ENCODE measurements at regions not wholly inside any gene's neighbourhood (a gene's known extent, or its start where the extent isn't known, plus 50 kb on each side); places are given as distances from the start of the nearest gene placed in this dataset.

DNA sequence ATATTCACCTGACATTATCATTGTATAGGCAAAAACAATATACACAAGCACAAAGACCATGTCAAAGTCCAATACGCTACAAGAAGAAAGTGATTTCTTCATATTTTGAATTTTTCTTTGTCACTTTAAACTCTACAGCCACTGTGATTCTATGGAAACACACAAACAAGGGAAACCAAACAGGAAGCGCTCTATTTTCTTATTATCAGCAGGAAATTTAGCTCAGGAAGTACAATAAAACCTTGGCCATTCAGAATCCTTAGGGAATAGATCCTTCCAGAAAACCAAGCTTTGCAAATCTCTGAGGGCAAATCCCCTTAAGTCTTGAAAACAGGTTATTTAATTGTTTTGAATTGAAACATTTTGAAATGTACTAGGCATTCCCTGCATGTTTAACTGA lies 336.2 kb downstream of the EPHA4 start:
- H3K27ac ChIP-seq (ENCODE audit: low read length): no peak overlapping the region
- ATAC-seq: no peak
- H3K4me2 ChIP-seq (ENCODE audit: low read length): no peak overlapping the region
- H3K9me2 ChIP-seq (replicated peaks; ENCODE audit: low read length): no peaks in the 10 kb centered on the region
- no peaks in the 10 kb centered on the region for H4K20me1 ChIP-seq (ENCODE audit: low read length)
- BruUV-seq (replicated peaks): no TSS peak
- DNase-seq: no peak
- H3K36me3 ChIP-seq (ENCODE audit: low read depth, low read length): no peaks in the 10 kb centered on the region
- intact Hi-C loops (cut with micrococcal nuclease): no loop called here
- no peak overlapping the region for H3K9ac ChIP-seq (ENCODE audit: low read length)
- H3K4me1 ChIP-seq (ENCODE audit: insufficient read depth, low read length): no peaks in the 10 kb centered on the region
- TF ChIP-seq EZH2phosphoT487 (IDR thresholded peaks at IDR 0.05; ENCODE audit: borderline replicate concordance, low read length) (no peak), EZH2 (IDR thresholded peaks at IDR 0.05; ENCODE audit: low read length, unreplicated experiment) (no peak)
- TF ChIP-seq, protein P1, sequence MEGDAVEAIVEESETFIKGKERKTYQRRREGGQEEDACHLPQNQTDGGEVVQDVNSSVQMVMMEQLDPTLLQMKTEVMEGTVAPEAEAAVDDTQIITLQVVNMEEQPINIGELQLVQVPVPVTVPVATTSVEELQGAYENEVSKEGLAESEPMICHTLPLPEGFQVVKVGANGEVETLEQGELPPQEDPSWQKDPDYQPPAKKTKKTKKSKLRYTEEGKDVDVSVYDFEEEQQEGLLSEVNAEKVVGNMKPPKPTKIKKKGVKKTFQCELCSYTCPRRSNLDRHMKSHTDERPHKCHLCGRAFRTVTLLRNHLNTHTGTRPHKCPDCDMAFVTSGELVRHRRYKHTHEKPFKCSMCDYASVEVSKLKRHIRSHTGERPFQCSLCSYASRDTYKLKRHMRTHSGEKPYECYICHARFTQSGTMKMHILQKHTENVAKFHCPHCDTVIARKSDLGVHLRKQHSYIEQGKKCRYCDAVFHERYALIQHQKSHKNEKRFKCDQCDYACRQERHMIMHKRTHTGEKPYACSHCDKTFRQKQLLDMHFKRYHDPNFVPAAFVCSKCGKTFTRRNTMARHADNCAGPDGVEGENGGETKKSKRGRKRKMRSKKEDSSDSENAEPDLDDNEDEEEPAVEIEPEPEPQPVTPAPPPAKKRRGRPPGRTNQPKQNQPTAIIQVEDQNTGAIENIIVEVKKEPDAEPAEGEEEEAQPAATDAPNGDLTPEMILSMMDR (conservative IDR thresholded peaks at IDR 0.05; ENCODE audit: low read depth, low read length): no peak
- POLR2A ChIA-PET (ENCODE audit: unreplicated experiment): no interaction called here
- H3K9me3 ChIP-seq (ENCODE audit: low read length): no peaks in the 10 kb centered on the region
- CTCF ChIA-PET: no interaction called here
- H3K4me3 ChIP-seq (ENCODE audit: low read length): no peak overlapping the region
- H3K79me2 ChIP-seq (ENCODE audit: low read length): no peaks in the 10 kb centered on the region
- H3K27me3 ChIP-seq (ENCODE audit: low read length): peaks cover 10% of the 10 kb centered on the region; the same call in 1 of the 2 replicates
- H3F3A ChIP-seq (ENCODE audit: low read length, unreplicated experiment): no peaks in the 10 kb centered on the region
- H2AFZ ChIP-seq (ENCODE audit: low read length): no peak overlapping the region

DNA sequence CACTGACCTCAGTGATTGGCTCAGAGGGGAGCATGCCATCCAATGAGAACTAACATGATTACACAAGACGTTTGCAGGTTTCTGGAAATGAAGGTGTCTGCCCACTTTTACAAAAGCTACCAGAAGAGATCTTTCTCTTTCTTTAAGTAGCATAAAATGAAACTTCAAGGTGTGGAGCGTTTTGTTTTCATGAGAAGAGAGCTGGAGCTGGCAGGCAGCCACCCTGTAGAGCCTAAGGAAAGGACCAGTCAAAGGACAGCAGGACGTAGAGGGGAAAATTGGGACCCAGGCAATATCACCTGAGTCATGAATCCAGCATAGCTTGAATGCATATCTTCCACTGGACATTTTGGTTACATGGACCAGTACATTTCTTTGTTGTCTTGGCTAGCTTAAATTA lies 331.0 kb downstream of the EPHA4 start:
- H3K9ac ChIP-seq (ENCODE audit: low read length): no peak overlapping the region
- no peak for DNase-seq
- H3K9me2 ChIP-seq (replicated peaks; ENCODE audit: low read length): no peaks in the 10 kb centered on the region
- H3K79me2 ChIP-seq (ENCODE audit: low read length): no peaks in the 10 kb centered on the region
- no peak overlapping the region for H3K27ac ChIP-seq (ENCODE audit: low read length)
- ChIA-PET CTCF (no interaction called here), POLR2A (ENCODE audit: unreplicated experiment) (no interaction called here)
- peaks cover 14% of the 10 kb centered on the region; the same call in 1 of the 2 replicates for H3K27me3 ChIP-seq (ENCODE audit: low read length)
- no peaks in the 10 kb centered on the region for H3K4me1 ChIP-seq (ENCODE audit: insufficient read depth, low read length)
- H2AFZ ChIP-seq (ENCODE audit: low read length): no peak overlapping the region
- no peak overlapping the region for H3K4me2 ChIP-seq (ENCODE audit: low read length)
- TF ChIP-seq EZH2phosphoT487 (IDR thresholded peaks at IDR 0.05; ENCODE audit: borderline replicate concordance, low read length) (no peak), EZH2 (IDR thresholded peaks at IDR 0.05; ENCODE audit: low read length, unreplicated experiment) (no peak)
- TF ChIP-seq, protein P1 (conservative IDR thresholded peaks at IDR 0.05; ENCODE audit: low read depth, low read length): no peak
- H4K20me1 ChIP-seq (ENCODE audit: low read length): no peaks in the 10 kb centered on the region
- no peak for ATAC-seq
- intact Hi-C loops (cut with micrococcal nuclease): no loop called here
- no peaks in the 10 kb centered on the region for H3K36me3 ChIP-seq (ENCODE audit: low read depth, low read length)
- H3F3A ChIP-seq (ENCODE audit: low read length, unreplicated experiment): no peaks in the 10 kb centered on the region
- BruUV-seq (replicated peaks): no TSS peak
- H3K9me3 ChIP-seq (ENCODE audit: low read length): no peaks in the 10 kb centered on the region
- H3K4me3 ChIP-seq (ENCODE audit: low read length): no peak overlapping the region

DNA sequence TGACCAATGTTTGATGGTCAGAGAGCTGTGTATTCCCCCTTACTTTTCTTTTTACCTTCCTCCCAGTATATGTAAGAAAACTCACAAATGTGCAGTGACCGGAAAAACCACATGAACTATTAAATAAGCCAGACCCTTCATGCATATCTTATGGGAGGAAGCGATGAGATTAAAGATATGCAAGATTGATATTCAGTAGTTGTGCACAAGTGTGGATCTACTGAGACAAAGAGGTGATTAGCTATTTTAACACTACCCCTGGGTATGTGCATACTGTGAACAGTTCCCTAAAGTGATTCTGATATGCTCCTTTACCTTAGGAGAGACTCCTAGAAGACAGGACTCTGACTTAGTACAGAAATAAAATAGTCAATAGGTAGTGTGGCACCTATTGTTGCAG lies 328.3 kb downstream of the EPHA4 start:
- Histone ChIP-seq H3K4me2 (ENCODE audit: low read length) (no peak overlapping the region), H3K4me3 (ENCODE audit: low read length) (no peak overlapping the region), H4K20me1 (ENCODE audit: low read length) (no peaks in the 10 kb centered on the region), H3K27ac (ENCODE audit: low read length) (no peak overlapping the region), H3K9ac (ENCODE audit: low read length) (no peak overlapping the region), H3K79me2 (ENCODE audit: low read length) (no peaks in the 10 kb centered on the region), H3K9me3 (ENCODE audit: low read length) (no peaks in the 10 kb centered on the region), H3K27me3 (ENCODE audit: low read length) (0 out of 2 replicates have a peak, but pooled peaks cover 10% of the 10 kb centered on the region), H3K9me2 (replicated peaks; ENCODE audit: low read length) (no peaks in the 10 kb centered on the region), H3F3A (ENCODE audit: low read length, unreplicated experiment) (no peaks in the 10 kb centered on the region), H2AFZ (ENCODE audit: low read length) (no peak overlapping the region), H3K4me1 (ENCODE audit: insufficient read depth, low read length) (no peaks in the 10 kb centered on the region), H3K36me3 (ENCODE audit: low read depth, low read length) (no peaks in the 10 kb centered on the region)
- intact Hi-C loops (cut with micrococcal nuclease): no loop called here
- no peak for ATAC-seq
- no peak for DNase-seq
- CTCF ChIA-PET: no interaction called here
- POLR2A ChIA-PET (ENCODE audit: unreplicated experiment): no interaction called here
- BruUV-seq (replicated peaks): no TSS peak
- TF ChIP-seq EZH2 (IDR thresholded peaks at IDR 0.05; ENCODE audit: low read length, unreplicated experiment) (no peak), EZH2phosphoT487 (IDR thresholded peaks at IDR 0.05; ENCODE audit: borderline replicate concordance, low read length) (no peak)
- TF ChIP-seq, protein P1 (conservative IDR thresholded peaks at IDR 0.05; ENCODE audit: low read depth, low read length): no peak
